Coronary artery (tissue), 2 donors: ENCODE measurements at regions not wholly inside any gene's neighbourhood (a gene's known extent, or its start where the extent isn't known, plus 50 kb on each side); places are given as distances from the start of the nearest gene placed in this dataset.
"Not testable (repeated sequence)": the region's sequence is repeated elsewhere in the genome, so short reads cannot be mapped to it uniquely, and the experiment has no call there.

Experiments used
- DNase-seq: peaks from one replicate; pipeline ENCODE4 v3.0.0-alpha.2; 2017; ENCODE audit warnings: low spot score
- H3K27ac ChIP-seq, 2 donors: fragments of 200-600 bp; sonication (generic); one replicate each; pipeline ENCODE4 v1.5.1; 2016 to 2019
- H3K4me3 ChIP-seq: fragments of 200-600 bp; sonication (generic); 2 replicates; pipeline ENCODE4 v1.5.1; 2016; ENCODE audit warnings: mild to moderate bottlenecking, moderate library complexity
- TF ChIP-seq, protein P1 (sequence below): fragments of 200-600 bp; sonication (generic); IDR thresholded peaks from one replicate; pipeline ENCODE4 v1.5.1; 2019; ENCODE audit warnings: antibody characterized with exemption

DNA sequence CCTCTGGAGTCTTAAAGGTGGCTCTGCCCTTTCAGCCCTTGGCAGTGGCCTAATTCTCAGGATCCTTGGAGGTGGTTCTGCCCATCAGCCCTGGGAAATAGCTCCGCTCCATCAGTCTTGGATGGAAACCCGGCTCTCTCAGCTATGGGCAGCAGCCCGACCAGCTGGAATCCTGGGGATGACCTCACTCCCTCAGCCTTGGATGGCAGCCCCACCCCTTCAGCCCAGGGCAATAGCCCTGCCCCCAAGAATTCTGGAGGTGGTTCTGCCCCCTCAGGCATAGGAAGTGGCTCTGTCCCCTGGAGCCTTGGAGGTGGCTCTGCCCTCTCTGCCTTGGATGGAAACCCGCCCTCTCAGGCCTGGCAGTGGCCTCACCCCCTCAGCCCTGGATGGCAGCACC is 127.7 kb downstream of the RBMX2 start:
- H3K27ac ChIP-seq: no peak overlapping the region
- DNase-seq: no peak
- no peak overlapping the region for H3K4me3 ChIP-seq
- TF ChIP-seq, protein P1, sequence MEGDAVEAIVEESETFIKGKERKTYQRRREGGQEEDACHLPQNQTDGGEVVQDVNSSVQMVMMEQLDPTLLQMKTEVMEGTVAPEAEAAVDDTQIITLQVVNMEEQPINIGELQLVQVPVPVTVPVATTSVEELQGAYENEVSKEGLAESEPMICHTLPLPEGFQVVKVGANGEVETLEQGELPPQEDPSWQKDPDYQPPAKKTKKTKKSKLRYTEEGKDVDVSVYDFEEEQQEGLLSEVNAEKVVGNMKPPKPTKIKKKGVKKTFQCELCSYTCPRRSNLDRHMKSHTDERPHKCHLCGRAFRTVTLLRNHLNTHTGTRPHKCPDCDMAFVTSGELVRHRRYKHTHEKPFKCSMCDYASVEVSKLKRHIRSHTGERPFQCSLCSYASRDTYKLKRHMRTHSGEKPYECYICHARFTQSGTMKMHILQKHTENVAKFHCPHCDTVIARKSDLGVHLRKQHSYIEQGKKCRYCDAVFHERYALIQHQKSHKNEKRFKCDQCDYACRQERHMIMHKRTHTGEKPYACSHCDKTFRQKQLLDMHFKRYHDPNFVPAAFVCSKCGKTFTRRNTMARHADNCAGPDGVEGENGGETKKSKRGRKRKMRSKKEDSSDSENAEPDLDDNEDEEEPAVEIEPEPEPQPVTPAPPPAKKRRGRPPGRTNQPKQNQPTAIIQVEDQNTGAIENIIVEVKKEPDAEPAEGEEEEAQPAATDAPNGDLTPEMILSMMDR: no peak

DNA sequence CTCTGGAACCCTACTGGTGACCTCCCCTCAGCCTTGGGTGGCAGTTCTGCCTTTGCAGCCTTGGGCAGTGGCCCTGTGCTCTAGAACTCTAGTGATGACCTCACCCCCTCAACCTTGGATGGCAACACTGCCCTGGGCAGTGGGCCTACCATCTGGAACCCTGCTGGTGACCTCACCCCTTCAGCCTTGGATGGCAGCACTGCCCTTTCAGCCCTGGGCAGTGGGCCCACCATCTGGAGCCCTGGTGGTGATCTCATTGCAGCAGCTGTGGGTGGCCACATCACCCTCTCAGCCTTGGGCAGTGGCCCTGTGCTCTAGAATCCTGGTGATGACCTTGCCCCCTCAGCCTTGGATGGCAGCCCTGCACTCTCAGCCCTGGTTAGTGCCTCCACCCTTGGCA is 129.3 kb downstream of the RBMX2 start:
- DNase-seq: no peak
- TF ChIP-seq, protein P1: no peak
- Histone ChIP-seq H3K4me3 (no peak overlapping the region), H3K27ac (no peak overlapping the region)

DNA sequence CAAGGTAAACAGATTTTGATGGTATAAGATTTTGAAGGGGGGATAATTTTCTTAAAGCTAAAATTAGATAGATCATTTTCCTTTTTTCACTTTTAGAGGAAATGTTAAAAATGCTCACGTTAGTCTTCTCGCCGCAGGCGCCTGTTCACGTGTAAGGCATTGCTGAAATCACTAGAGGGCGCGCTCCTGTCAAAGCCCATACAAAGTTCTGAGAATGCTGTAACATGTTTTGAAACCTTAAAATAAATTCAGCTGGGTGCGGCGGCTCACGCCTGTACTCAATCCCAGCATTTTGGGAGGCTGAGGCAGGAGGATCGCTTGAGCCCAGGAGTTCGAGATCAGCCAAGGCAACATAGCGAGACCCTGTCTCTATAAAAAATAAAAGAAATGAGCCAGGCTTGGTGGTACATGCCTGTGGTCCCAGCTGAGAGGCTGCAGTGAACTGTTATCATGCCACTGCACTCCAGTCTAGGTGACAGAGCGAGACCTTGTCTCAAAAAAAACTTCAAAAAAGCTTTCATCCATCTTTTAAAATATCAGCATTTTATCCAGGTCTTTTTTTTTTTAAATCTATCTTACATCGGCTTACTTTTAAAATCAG is 138.0 kb downstream of the RBMX2 start:
- Histone ChIP-seq H3K27ac (no peak overlapping the region), H3K4me3 (no peak overlapping the region)
- no peak for DNase-seq
- TF ChIP-seq, protein P1: peak; percentile 25

DNA sequence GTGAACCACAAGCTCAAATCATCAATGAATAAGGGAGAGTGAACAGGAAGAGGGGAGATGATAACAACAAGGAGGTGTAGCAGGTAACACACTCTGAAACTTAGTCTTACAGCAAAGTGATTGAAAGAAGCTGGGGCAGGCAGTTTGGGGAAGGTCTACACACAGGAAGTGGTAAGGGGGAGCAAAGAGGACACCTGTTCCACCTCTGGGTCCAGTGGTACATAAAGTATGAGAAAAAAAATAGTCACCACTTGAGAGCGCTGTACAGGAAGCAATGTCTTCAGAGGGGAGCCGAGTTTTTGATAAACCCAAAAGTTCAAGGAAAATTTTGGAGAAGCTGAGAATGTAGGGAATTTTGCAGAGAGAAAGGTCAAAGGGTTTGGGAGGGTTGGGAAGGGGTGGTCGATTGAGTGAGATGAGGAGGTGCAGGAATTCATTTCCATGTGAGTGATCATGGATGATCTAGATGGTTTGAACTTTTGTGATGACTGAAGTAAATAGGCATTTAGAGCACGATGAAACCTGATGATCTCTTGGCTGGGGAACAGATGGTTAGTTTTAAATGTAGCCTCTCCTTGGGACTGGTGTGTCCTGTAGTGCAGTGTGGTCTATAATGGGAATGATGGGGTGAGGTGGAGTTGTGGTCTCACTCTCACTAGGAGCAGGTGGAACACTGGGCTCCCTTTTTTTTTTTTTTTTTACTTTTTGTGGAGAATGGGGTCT is 142.0 kb downstream of the RBMX2 start:
- TF ChIP-seq, protein P1: no peak

DNA sequence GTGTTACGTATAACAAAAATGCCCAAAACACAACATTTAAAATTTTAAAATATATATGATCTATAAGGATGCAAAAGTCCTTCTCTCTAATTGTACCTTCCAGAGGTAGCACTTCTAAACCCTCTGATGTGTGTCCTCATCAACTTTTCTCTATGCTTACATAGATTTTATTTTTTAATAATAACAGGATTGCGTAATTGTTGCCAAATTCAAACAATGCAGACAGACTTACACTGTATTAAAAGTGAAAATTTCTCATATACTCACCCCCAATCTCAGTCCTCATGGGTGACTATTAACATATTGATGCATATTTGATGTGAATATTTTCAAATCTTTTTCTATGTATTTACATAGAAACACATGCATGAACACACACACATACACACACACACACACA is 144.0 kb downstream of the RBMX2 start:
- TF ChIP-seq, protein P1: no peak
- H3K27ac ChIP-seq: no peak overlapping the region
- no peak overlapping the region for H3K4me3 ChIP-seq
- DNase-seq: no peak

More for the DNA sequence above, 142.0 kb downstream of the RBMX2 start:
- no peak overlapping the region for H3K4me3 ChIP-seq
- no peak overlapping the region for H3K27ac ChIP-seq
- DNase-seq: no peak

DNA sequence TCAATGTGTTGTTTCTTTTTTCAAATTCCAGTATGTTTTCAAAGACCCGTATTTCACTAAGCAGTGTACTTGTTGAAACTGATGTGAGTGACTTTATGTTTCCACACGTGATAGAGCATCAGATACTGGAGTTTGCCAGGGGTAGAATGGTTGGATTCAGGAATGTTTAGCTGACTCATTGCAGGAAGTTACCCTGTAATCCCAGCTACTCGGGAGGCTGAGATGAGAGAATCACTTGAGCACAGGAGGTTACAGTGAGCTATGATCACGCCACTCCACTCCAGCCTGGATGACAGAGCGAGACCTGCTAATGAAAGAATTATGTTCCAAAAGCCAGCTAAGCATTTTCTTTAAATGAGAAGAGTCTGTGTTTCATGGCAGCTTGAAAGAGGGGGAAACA is 147.6 kb downstream of the RBMX2 start:
- H3K27ac ChIP-seq, H3K4me3 ChIP-seq, DNase-seq: not testable (repeated sequence)

DNA sequence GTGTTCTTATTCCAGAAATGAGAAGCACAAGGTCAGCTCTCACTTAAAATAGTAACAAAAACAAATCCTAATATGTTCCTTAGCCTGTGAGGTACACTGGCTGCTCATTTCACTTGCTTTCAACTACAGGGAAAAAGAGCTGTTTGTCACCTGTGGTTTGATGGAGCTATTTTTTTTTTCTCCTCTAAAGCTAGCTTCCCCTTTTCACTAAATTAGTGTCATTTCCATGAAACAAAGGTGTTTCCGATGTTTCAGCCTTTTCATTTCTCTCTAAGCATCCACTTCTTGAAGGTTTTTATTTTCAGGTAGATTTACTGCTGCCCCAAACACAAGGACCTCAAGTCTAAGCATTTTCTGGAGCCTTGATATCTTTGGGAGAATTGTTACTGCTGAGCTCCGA is 148.6 kb downstream of the RBMX2 start:
- TF ChIP-seq, protein P1: no peak
- DNase-seq: no peak
- no peak overlapping the region for H3K27ac ChIP-seq
- H3K4me3 ChIP-seq: no peak overlapping the region
